ENCODE measurements at regions not wholly inside any gene's neighbourhood (a gene's known extent, or its start where the extent isn't known, plus 50 kb on each side); places are given as distances from the start of the nearest gene placed in this dataset.

DNA sequence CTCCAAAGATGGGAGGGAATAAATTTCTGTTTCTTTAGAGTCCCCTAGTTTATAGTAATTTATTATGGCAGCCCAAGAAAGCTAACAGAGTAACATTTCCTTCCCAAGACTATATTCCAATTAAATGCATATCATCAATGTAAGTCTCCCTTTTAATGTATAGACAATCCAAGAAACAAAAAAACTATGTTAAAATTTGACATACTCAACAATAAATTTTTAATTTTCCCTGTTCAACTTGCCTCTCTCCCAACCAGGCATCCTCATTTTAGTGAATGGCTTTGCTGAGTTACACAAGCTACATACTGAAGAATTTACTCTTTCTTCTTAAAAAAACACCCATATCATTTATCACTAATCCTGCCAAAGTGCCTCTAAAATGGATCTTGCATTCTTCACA is 1357.7 kb downstream of the PCDH9 start:
- TF ChIP-seq, protein P1, sequence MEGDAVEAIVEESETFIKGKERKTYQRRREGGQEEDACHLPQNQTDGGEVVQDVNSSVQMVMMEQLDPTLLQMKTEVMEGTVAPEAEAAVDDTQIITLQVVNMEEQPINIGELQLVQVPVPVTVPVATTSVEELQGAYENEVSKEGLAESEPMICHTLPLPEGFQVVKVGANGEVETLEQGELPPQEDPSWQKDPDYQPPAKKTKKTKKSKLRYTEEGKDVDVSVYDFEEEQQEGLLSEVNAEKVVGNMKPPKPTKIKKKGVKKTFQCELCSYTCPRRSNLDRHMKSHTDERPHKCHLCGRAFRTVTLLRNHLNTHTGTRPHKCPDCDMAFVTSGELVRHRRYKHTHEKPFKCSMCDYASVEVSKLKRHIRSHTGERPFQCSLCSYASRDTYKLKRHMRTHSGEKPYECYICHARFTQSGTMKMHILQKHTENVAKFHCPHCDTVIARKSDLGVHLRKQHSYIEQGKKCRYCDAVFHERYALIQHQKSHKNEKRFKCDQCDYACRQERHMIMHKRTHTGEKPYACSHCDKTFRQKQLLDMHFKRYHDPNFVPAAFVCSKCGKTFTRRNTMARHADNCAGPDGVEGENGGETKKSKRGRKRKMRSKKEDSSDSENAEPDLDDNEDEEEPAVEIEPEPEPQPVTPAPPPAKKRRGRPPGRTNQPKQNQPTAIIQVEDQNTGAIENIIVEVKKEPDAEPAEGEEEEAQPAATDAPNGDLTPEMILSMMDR (IDR thresholded peaks at IDR 0.05) = no peak
- H3K4me3 ChIP-seq (ENCODE audit: low read length) = no peak overlapping the region
- Mint-ChIP-seq H3K27ac (no peak overlapping the region), H3K36me3 (ENCODE audit: low read depth) (no peaks in the 10 kb centered on the region), H3K27me3 (no peaks in the 10 kb centered on the region), H3K9me3 (peaks cover 7% of the 10 kb centered on the region), H3K4me3 (no peak overlapping the region), H3K4me1 (ENCODE audit: low read depth) (no peaks in the 10 kb centered on the region)
- intact Hi-C loops (cut with DNase I, micrococcal nuclease) = no loop called here
- DNase-seq (no peak), ATAC-seq (ENCODE audit: poor library complexity) (no peak)
- no peak overlapping the region for H3K27ac ChIP-seq (ENCODE audit: low read depth in 1 of 2, low read length in 2 of 2)
- H3K27me3 ChIP-seq (ENCODE audit: control insufficient read depth in 1 of 2, insufficient read depth in 2 of 2, low read length in 2 of 2) = no peaks in the 10 kb centered on the region
- CTCF ChIA-PET = no interaction called here
- no peaks in the 10 kb centered on the region for H3K4me1 ChIP-seq (ENCODE audit: insufficient read depth, low read length)
- no peaks in the 10 kb centered on the region for H3K36me3 ChIP-seq (ENCODE audit: insufficient read depth, low read length)
- H3K9me3 ChIP-seq (ENCODE audit: control insufficient read depth in 1 of 2, insufficient read depth in 1 of 2, low read length in 2 of 2) = peaks cover 0 to 8% of the 10 kb centered on the region in 2 experiments
- POLR2A ChIA-PET = no interaction called here

DNA sequence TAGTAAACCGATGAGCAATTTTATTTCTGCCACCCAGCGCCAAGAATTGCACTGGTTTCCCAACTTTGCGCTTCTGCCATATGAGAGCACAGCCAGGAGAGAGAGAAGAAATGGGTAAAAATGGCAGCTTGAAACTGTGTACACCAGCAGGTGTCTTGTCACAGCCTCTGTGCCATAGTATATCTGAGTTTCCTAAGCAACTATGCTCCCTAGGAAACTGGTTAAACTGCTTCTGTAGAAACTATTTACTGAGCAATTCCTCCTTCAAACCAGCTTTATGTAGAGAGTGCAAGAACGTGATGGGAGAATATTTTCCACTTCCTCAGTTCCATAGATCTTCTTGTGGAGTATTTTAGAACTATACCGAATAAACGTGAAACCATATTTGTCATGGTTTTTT is 1361.3 kb downstream of the PCDH9 start:
- H3K27ac ChIP-seq (ENCODE audit: low read depth in 1 of 2, low read length in 2 of 2) = no peak overlapping the region
- DNase-seq = no peak
- POLR2A ChIA-PET = no interaction called here
- Mint-ChIP-seq H3K4me3 (no peak overlapping the region), H3K27me3 (no peaks in the 10 kb centered on the region), H3K36me3 (ENCODE audit: low read depth) (no peaks in the 10 kb centered on the region), H3K27ac (no peak overlapping the region), H3K9me3 (peaks cover 12% of the 10 kb centered on the region), H3K4me1 (ENCODE audit: low read depth) (no peaks in the 10 kb centered on the region)
- H3K27me3 ChIP-seq (ENCODE audit: control insufficient read depth in 1 of 2, insufficient read depth in 2 of 2, low read length in 2 of 2) = no peaks in the 10 kb centered on the region
- no peaks in the 10 kb centered on the region for H3K4me1 ChIP-seq (ENCODE audit: insufficient read depth, low read length)
- TF ChIP-seq, protein P1 (IDR thresholded peaks at IDR 0.05) = no peak
- ATAC-seq (ENCODE audit: poor library complexity) = no peak
- peaks cover 0 to 9% of the 10 kb centered on the region in 2 experiments for H3K9me3 ChIP-seq (ENCODE audit: control insufficient read depth in 1 of 2, insufficient read depth in 1 of 2, low read length in 2 of 2)
- intact Hi-C loops (cut with DNase I, micrococcal nuclease) = no loop called here
- CTCF ChIA-PET = no interaction called here
- H3K36me3 ChIP-seq (ENCODE audit: insufficient read depth, low read length) = no peaks in the 10 kb centered on the region
- H3K4me3 ChIP-seq (ENCODE audit: low read length) = no peak overlapping the region

DNA sequence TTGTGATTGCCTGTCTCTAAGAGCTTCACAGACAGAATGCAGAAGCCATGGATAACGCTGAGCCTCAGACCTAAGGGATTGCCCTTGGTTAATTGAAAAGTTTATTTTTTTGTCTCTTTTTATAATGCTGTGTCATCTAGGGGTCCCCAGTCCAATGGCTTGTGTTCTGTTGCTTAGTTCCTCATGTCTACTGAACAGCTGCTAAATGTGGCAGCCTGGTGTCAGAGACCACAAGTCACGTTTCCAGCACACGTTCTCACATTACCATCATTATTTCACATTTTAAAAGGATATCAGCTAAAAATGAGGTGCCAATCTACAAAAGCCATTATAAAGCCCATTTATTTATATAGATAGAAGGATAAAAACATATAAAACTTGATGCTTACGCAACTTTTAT is 1362.0 kb downstream of the PCDH9 start:
- no peaks in the 10 kb centered on the region for H3K4me1 ChIP-seq (ENCODE audit: insufficient read depth, low read length)
- ChIA-PET POLR2A (no interaction called here), CTCF (no interaction called here)
- H3K4me3 Mint-ChIP-seq = no peak overlapping the region
- DNase-seq (no peak), ATAC-seq (ENCODE audit: poor library complexity) (no peak)
- intact Hi-C loops (cut with DNase I, micrococcal nuclease) = no loop called here
- peaks cover 0 to 9% of the 10 kb centered on the region in 2 experiments for H3K9me3 ChIP-seq (ENCODE audit: control insufficient read depth in 1 of 2, insufficient read depth in 1 of 2, low read length in 2 of 2)
- H3K4me1 Mint-ChIP-seq (ENCODE audit: low read depth) = no peaks in the 10 kb centered on the region
- H3K27ac Mint-ChIP-seq = no peak overlapping the region
- TF ChIP-seq, protein P1 (IDR thresholded peaks at IDR 0.05) = no peak
- no peaks in the 10 kb centered on the region for H3K36me3 Mint-ChIP-seq (ENCODE audit: low read depth)
- no peaks in the 10 kb centered on the region for H3K36me3 ChIP-seq (ENCODE audit: insufficient read depth, low read length)
- H3K27ac ChIP-seq (ENCODE audit: low read depth in 1 of 2, low read length in 2 of 2) = no peak overlapping the region
- H3K9me3 Mint-ChIP-seq = peaks cover 10% of the 10 kb centered on the region
- H3K27me3 ChIP-seq (ENCODE audit: control insufficient read depth in 1 of 2, insufficient read depth in 2 of 2, low read length in 2 of 2) = no peaks in the 10 kb centered on the region
- H3K27me3 Mint-ChIP-seq = no peaks in the 10 kb centered on the region
- H3K4me3 ChIP-seq (ENCODE audit: low read length) = no peak overlapping the region
